HG03571 (cell line): ENCODE measurements at regions not wholly inside any gene's neighbourhood (a gene's known extent, or its start where the extent isn't known, plus 50 kb on each side); places are given as distances from the start of the nearest gene placed in this dataset.
"Not testable (repeated sequence)": the region's sequence is repeated elsewhere in the genome, so short reads cannot be mapped to it uniquely, and the experiment has no call there.

Source experiments
- ATAC-seq: cut with Tn5 transposase; IDR thresholded peaks from one replicate; pipeline ENCODE4 v1.9.1; 2021; ENCODE audit not compliant: unreplicated experiment

- no peak for ATAC-seq
Measured at GRCh38 chr2:88913280-88913679, 221.8 kb downstream of the RPIA start.

GRCh38 chr2:88919087-88919738 is 227.7 kb downstream of the RPIA start:
- ATAC-seq: no peak

- not testable (repeated sequence) for ATAC-seq
Measured at GRCh38 chr2:88920399-88920798, 228.9 kb downstream of the RPIA start.

GRCh38 chr2:88924533-88924932 is 233.1 kb downstream of the RPIA start:
- ATAC-seq: no peak

GRCh38 chr2:88925770-88926462 is 234.4 kb downstream of the RPIA start:
- no peak for ATAC-seq

- ATAC-seq: no peak
Measured at GRCh38 chr2:88927128-88927527, 235.7 kb downstream of the RPIA start.

GRCh38 chr2:88930659-88931058 is 239.2 kb downstream of the RPIA start:
- ATAC-seq: no peak

GRCh38 chr2:88932686-88933085 is 241.2 kb downstream of the RPIA start:
- ATAC-seq: no peak

GRCh38 chr2:88933091-88933490 is 241.6 kb downstream of the RPIA start:
- no peak for ATAC-seq

GRCh38 chr2:88933980-88934379 is 242.5 kb downstream of the RPIA start:
- no peak for ATAC-seq

GRCh38 chr2:88941178-88941577 is 249.7 kb downstream of the RPIA start:
- ATAC-seq: not testable (repeated sequence)

GRCh38 chr2:88942798-88943197 is 251.3 kb downstream of the RPIA start:
- ATAC-seq: no peak

- no peak for ATAC-seq
Measured at GRCh38 chr2:88949336-88949735, 257.9 kb downstream of the RPIA start.

- no peak for ATAC-seq
Measured at GRCh38 chr2:88950010-88950409, 258.5 kb downstream of the RPIA start.

- no peak for ATAC-seq
Measured at GRCh38 chr2:88955607-88956006, 264.1 kb downstream of the RPIA start.

- ATAC-seq: no peak
Measured at GRCh38 chr2:88959480-88960204, 268.2 kb downstream of the RPIA start.

GRCh38 chr2:88961323-88961722 is 269.9 kb downstream of the RPIA start:
- not testable (repeated sequence) for ATAC-seq

GRCh38 chr2:88967844-88968243 is 276.4 kb downstream of the RPIA start:
- ATAC-seq: no peak

GRCh38 chr2:88978011-88978410 is 286.5 kb downstream of the RPIA start:
- ATAC-seq: not testable (repeated sequence)

GRCh38 chr2:88978446-88978845 is 287.0 kb downstream of the RPIA start:
- ATAC-seq: not testable (repeated sequence)

- ATAC-seq: not testable (repeated sequence)
Measured at GRCh38 chr2:88984079-88984478, 292.6 kb downstream of the RPIA start.

- ATAC-seq: not testable (repeated sequence)
Measured at GRCh38 chr2:88986721-88987330, 295.4 kb downstream of the RPIA start.
